ENCODE measurements at regions not wholly inside any gene's neighbourhood (a gene's known extent, or its start where the extent isn't known, plus 50 kb on each side); places are given as distances from the start of the nearest gene placed in this dataset.
"Not testable (repeated sequence)": the region's sequence is repeated elsewhere in the genome, so short reads cannot be mapped to it uniquely, and the experiment has no call there.

GRCh38 chr7:68971634-68972340 is 626.5 kb upstream of the AUTS2 start:
- H3K27me3 ChIP-seq (ENCODE audit: low read depth): no peaks in the 10 kb centered on the region
- ATAC-seq: no peak
- no peak for DNase-seq

GRCh38 chr7:68977385-68978055 is 620.8 kb upstream of the AUTS2 start:
- intact Hi-C loops (cut with DNase I): no loop called here
- Histone ChIP-seq H3K4me1 (no peaks in the 10 kb centered on the region), H3K9me3 (no peaks in the 10 kb centered on the region), H3K27ac (no peak overlapping the region), H3K4me3 (no peak overlapping the region), H3K27me3 (ENCODE audit: low read depth) (no peaks in the 10 kb centered on the region), H3K36me3 (no peaks in the 10 kb centered on the region)
- TF ChIP-seq CTCF (IDR thresholded peaks at IDR 0.05): no peak
- ATAC-seq: no peak
- DNase-seq: no peak

More at GRCh38 chr7:68971634-68972340, 626.5 kb upstream of the AUTS2 start:
- TF ChIP-seq CTCF (IDR thresholded peaks at IDR 0.05): no peak
- Histone ChIP-seq H3K9me3 (no peaks in the 10 kb centered on the region), H3K36me3 (no peaks in the 10 kb centered on the region), H3K4me1 (no peaks in the 10 kb centered on the region), H3K4me3 (no peak overlapping the region), H3K27ac (no peak overlapping the region)
- intact Hi-C loops (cut with DNase I): no loop called here

- Histone ChIP-seq H3K36me3 (no peaks in the 10 kb centered on the region), H3K4me3 (no peak overlapping the region), H3K9me3 (no peaks in the 10 kb centered on the region), H3K4me1 (no peaks in the 10 kb centered on the region), H3K27me3 (ENCODE audit: low read depth) (no peaks in the 10 kb centered on the region), H3K27ac (no peak overlapping the region)
- no peak for DNase-seq
- intact Hi-C loops (cut with DNase I): no loop called here
- TF ChIP-seq CTCF (IDR thresholded peaks at IDR 0.05): no peak
- no peak for ATAC-seq
Measured at GRCh38 chr7:68978710-68979109, 619.6 kb upstream of the AUTS2 start.

- H3K9me3 ChIP-seq: no peaks in the 10 kb centered on the region
- H3K27me3 ChIP-seq (ENCODE audit: low read depth): no peaks in the 10 kb centered on the region
- ATAC-seq (no peak), DNase-seq (no peak)
- no peaks in the 10 kb centered on the region for H3K4me1 ChIP-seq
- H3K4me3 ChIP-seq: no peak overlapping the region
- H3K27ac ChIP-seq: no peak overlapping the region
- intact Hi-C loops (cut with DNase I): no loop called here
- H3K36me3 ChIP-seq: no peaks in the 10 kb centered on the region
- no peak for TF ChIP-seq CTCF (IDR thresholded peaks at IDR 0.05)
Measured at GRCh38 chr7:68980011-68980410, 618.3 kb upstream of the AUTS2 start.

- H3K27ac ChIP-seq; ATAC-seq; H3K9me3 ChIP-seq; intact Hi-C loops (cut with DNase I); H3K4me1 ChIP-seq; H3K27me3 ChIP-seq (ENCODE audit: low read depth); H3K4me3 ChIP-seq; H3K36me3 ChIP-seq; DNase-seq: not testable (repeated sequence)
Measured at GRCh38 chr7:68980432-68980831, 617.8 kb upstream of the AUTS2 start.

GRCh38 chr7:68984306-68984705 is 614.0 kb upstream of the AUTS2 start:
- no peak overlapping the region for H3K27ac ChIP-seq
- TF ChIP-seq CTCF (IDR thresholded peaks at IDR 0.05): no peak
- intact Hi-C loops (cut with DNase I): no loop called here
- H3K4me1 ChIP-seq: no peaks in the 10 kb centered on the region
- no peaks in the 10 kb centered on the region for H3K27me3 ChIP-seq (ENCODE audit: low read depth)
- no peak overlapping the region for H3K4me3 ChIP-seq
- DNase-seq (no peak), ATAC-seq (no peak)
- no peaks in the 10 kb centered on the region for H3K36me3 ChIP-seq
- H3K9me3 ChIP-seq: peaks cover 12% of the 10 kb centered on the region

Data from lower lobe of right lung (tissue), 2 donors.